Liver (tissue), 8 donors: ENCODE measurements at regions not wholly inside any gene's neighbourhood (a gene's known extent, or its start where the extent isn't known, plus 50 kb on each side); places are given as distances from the start of the nearest gene placed in this dataset.

Source experiments
- DNase-seq: peaks from one replicate; pipeline ENCODE4 v3.0.0-alpha.2; 2017; ENCODE audit warnings: low spot score
- H3K27ac ChIP-seq, 2 donors: one replicate each; pipeline ENCODE4 v1.7.0; 2013; ENCODE audit warnings: inconsistent platforms in 2 of 2, low read length in 2 of 2, control low read depth in 1 of 2, low read depth in 1 of 2, mild to moderate bottlenecking in 1 of 2
- H3K27me3 ChIP-seq, 4 donors: one replicate each; pipeline versions ENCODE4 v1.6.1 to v1.7.0; 2013; ENCODE audit warnings: low read length in 3 of 4, inconsistent platforms in 1 of 4, mild to moderate bottlenecking in 1 of 4, moderate library complexity in 1 of 4; ENCODE audit not compliant: control insufficient read depth in 4 of 4, insufficient read depth in 4 of 4
- H3K36me3 ChIP-seq, 4 donors: one replicate each; pipeline versions ENCODE4 v1.6.1 to v1.7.0; 2013; ENCODE audit warnings: low read length in 3 of 4, mild to moderate bottlenecking in 3 of 4, low read depth in 1 of 4, moderate library complexity in 1 of 4; ENCODE audit not compliant: control insufficient read depth in 4 of 4, insufficient read depth in 3 of 4
- H3K4me1 ChIP-seq, 4 donors: one replicate each; pipeline versions ENCODE4 v1.6.1 to v1.7.0; 2013; ENCODE audit warnings: low read length in 3 of 4, mild to moderate bottlenecking in 3 of 4, moderate library complexity in 1 of 4; ENCODE audit not compliant: control insufficient read depth in 4 of 4, insufficient read depth in 4 of 4
- H3K4me3 ChIP-seq, 3 donors: one replicate each; pipeline versions ENCODE4 v1.6.1 to v1.7.0; 2013; ENCODE audit warnings: low read length in 3 of 3, control low read depth in 1 of 3, low read depth in 1 of 3, mild to moderate bottlenecking in 1 of 3
- H3K9ac ChIP-seq, 2 donors: one replicate each; pipeline ENCODE4 v1.7.0; 2013; ENCODE audit warnings: low read length in 2 of 2, mild to moderate bottlenecking in 2 of 2, moderate library complexity in 2 of 2, control low read depth in 1 of 2, low read depth in 1 of 2
- H3K9me3 ChIP-seq, 4 donors: one replicate each; pipeline versions ENCODE4 v1.6.1 to v1.7.0; 2013; ENCODE audit warnings: low read length in 3 of 4; ENCODE audit not compliant: control insufficient read depth in 4 of 4
- ATF3 ChIP-seq: IDR thresholded peaks from 2 replicates; pipeline ENCODE4 v1.6.1; 2016; ENCODE audit warnings: antibody characterized with exemption
- EGR1 ChIP-seq, 2 donors: IDR thresholded peaks; 2 replicates each; pipeline ENCODE4 v1.6.1; 2016 to 2018; ENCODE audit warnings: antibody characterized with exemption in 2 of 2, low read depth in 2 of 2
- FOXA1 ChIP-seq: IDR thresholded peaks from 2 replicates; pipeline ENCODE4 v1.6.1; 2016; ENCODE audit warnings: antibody characterized with exemption
- FOXA2 ChIP-seq: IDR thresholded peaks from 2 replicates; pipeline ENCODE4 v1.6.1; 2016; ENCODE audit warnings: antibody characterized with exemption
- GABPA ChIP-seq, 2 donors: IDR thresholded peaks in 1 of 2; conservative IDR thresholded peaks in 1 of 2; 2 replicates each; pipeline ENCODE4 v1.6.1; 2016; ENCODE audit warnings: antibody characterized with exemption in 2 of 2, mild to moderate bottlenecking in 1 of 2, moderate library complexity in 1 of 2
- HNF4G ChIP-seq: IDR thresholded peaks from 2 replicates; pipeline ENCODE4 v1.6.1; 2016; ENCODE audit warnings: antibody characterized with exemption
- JUND ChIP-seq, 2 donors: IDR thresholded peaks; 2 replicates each; pipeline ENCODE4 v1.6.1; 2016; ENCODE audit warnings: antibody characterized with exemption in 2 of 2
- NR2F2 ChIP-seq: IDR thresholded peaks from 2 replicates; pipeline ENCODE4 v1.6.1; 2016; ENCODE audit warnings: antibody characterized with exemption
- RAD21 ChIP-seq, 2 donors: IDR thresholded peaks; 2 replicates each; pipeline ENCODE4 v1.6.1; 2016; ENCODE audit warnings: antibody characterized with exemption in 2 of 2, mild to moderate bottlenecking in 2 of 2
- RXRA ChIP-seq, 2 donors: IDR thresholded peaks; 2 replicates each; pipeline ENCODE4 v1.6.1; 2017 to 2018; ENCODE audit warnings: antibody characterized with exemption in 2 of 2, mild to moderate bottlenecking in 1 of 2
- SP1 ChIP-seq: IDR thresholded peaks from 2 replicates; pipeline ENCODE4 v1.6.1; 2018; ENCODE audit warnings: antibody characterized with exemption, mild to moderate bottlenecking
- TAF1 ChIP-seq: conservative IDR thresholded peaks from 2 replicates; pipeline ENCODE4 v1.6.1; 2016; ENCODE audit warnings: antibody characterized with exemption, mild to moderate bottlenecking
- YY1 ChIP-seq: IDR thresholded peaks from 2 replicates; pipeline ENCODE4 v1.6.1; 2016; ENCODE audit warnings: antibody characterized with exemption, mild to moderate bottlenecking
- ZBTB33 ChIP-seq: IDR thresholded peaks from 2 replicates; pipeline ENCODE4 v1.6.1; 2016; ENCODE audit warnings: antibody characterized with exemption
- WGBS: extraction: QIAGEN DNeasy Blood & Tissue Kit; methylation state at CpG from one replicate; pipeline ENCODE4 v1.1.7; 2013; 5-methylcytosine and 5-hydroxymethylcytosine counted together
- TF ChIP-seq, protein P1 (sequence below): IDR thresholded peaks from 2 replicates; pipeline ENCODE4 v1.6.1; 2016; ENCODE audit warnings: antibody characterized with exemption, mild to moderate bottlenecking
- TF ChIP-seq, protein P2 (sequence below): fragments of 150-350 bp; IDR thresholded peaks from 2 replicates; pipeline ENCODE4 v1.5.1; 2017; ENCODE audit warnings: improper control_type of control experiment, low read depth, low read length; ENCODE audit not compliant: missing input control
- TF ChIP-seq, protein P3 (sequence below): IDR thresholded peaks from 2 replicates; pipeline ENCODE4 v1.6.1; 2016; ENCODE audit warnings: antibody characterized with exemption
- donor health status: healthy.
- donor health status: healthy.
- donor health status: healthy.
- donor health status: healthy.
- donor health status: healthy.

GRCh38 chr4:154049457-154050181 lies 260.7 kb upstream of the SFRP2 start:
- WGBS = 65% methylated on average over 6 of the region's 6 CpGs
- no peak overlapping the region for H3K9ac ChIP-seq
- H3K27me3 ChIP-seq = no peaks in the 10 kb centered on the region
- no peaks in the 10 kb centered on the region for H3K36me3 ChIP-seq
- no peak for DNase-seq
- no peak overlapping the region for H3K4me3 ChIP-seq
- TF ChIP-seq TAF1 (no peak), FOXA1 (no peak), YY1 (no peak), RXRA (IDR thresholded peaks at IDR 0.05) (no peak), JUND (IDR thresholded peaks at IDR 0.05) (no peak), NR2F2 (no peak), RAD21 (IDR thresholded peaks at IDR 0.05) (peak; percentile 51 to 57), EGR1 (IDR thresholded peaks at IDR 0.05; ENCODE audit: low read depth in 2 of 2) (no peak), ATF3 (no peak)
- TF ChIP-seq, protein P1, sequence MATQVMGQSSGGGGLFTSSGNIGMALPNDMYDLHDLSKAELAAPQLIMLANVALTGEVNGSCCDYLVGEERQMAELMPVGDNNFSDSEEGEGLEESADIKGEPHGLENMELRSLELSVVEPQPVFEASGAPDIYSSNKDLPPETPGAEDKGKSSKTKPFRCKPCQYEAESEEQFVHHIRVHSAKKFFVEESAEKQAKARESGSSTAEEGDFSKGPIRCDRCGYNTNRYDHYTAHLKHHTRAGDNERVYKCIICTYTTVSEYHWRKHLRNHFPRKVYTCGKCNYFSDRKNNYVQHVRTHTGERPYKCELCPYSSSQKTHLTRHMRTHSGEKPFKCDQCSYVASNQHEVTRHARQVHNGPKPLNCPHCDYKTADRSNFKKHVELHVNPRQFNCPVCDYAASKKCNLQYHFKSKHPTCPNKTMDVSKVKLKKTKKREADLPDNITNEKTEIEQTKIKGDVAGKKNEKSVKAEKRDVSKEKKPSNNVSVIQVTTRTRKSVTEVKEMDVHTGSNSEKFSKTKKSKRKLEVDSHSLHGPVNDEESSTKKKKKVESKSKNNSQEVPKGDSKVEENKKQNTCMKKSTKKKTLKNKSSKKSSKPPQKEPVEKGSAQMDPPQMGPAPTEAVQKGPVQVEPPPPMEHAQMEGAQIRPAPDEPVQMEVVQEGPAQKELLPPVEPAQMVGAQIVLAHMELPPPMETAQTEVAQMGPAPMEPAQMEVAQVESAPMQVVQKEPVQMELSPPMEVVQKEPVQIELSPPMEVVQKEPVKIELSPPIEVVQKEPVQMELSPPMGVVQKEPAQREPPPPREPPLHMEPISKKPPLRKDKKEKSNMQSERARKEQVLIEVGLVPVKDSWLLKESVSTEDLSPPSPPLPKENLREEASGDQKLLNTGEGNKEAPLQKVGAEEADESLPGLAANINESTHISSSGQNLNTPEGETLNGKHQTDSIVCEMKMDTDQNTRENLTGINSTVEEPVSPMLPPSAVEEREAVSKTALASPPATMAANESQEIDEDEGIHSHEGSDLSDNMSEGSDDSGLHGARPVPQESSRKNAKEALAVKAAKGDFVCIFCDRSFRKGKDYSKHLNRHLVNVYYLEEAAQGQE = no peak
- TF ChIP-seq, protein P2, sequence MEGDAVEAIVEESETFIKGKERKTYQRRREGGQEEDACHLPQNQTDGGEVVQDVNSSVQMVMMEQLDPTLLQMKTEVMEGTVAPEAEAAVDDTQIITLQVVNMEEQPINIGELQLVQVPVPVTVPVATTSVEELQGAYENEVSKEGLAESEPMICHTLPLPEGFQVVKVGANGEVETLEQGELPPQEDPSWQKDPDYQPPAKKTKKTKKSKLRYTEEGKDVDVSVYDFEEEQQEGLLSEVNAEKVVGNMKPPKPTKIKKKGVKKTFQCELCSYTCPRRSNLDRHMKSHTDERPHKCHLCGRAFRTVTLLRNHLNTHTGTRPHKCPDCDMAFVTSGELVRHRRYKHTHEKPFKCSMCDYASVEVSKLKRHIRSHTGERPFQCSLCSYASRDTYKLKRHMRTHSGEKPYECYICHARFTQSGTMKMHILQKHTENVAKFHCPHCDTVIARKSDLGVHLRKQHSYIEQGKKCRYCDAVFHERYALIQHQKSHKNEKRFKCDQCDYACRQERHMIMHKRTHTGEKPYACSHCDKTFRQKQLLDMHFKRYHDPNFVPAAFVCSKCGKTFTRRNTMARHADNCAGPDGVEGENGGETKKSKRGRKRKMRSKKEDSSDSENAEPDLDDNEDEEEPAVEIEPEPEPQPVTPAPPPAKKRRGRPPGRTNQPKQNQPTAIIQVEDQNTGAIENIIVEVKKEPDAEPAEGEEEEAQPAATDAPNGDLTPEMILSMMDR = peak; percentile 26
- H3K27ac ChIP-seq = no peak overlapping the region
- peaks cover 0 to 2% (median 1%) of the 10 kb centered on the region in 4 donors for H3K9me3 ChIP-seq
- peaks cover 3 to 21% (median 14%) of the 10 kb centered on the region in 4 donors for H3K4me1 ChIP-seq

DNA sequence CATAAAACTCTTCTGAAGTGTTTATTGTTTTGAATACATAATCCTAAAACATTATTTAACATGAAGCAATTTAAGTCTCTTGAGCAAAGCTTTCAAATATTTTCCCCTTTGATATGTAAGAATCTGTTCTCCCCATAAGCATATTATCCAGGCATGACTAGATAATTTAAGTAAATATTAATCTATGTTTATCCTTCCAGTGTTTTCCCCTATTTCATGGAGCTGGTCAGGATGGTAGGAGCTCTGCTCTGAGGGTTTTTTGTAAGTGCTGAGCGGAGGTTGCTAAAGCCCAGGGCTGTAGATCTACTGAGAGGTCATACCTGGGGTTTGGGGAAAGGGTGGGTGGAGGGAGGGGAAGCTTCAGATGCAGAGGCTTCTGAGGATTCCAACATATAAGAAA lies 258.9 kb upstream of the SFRP2 start:
- H3K9me3 ChIP-seq = no peaks in the 10 kb centered on the region
- no peak overlapping the region for H3K4me3 ChIP-seq
- no peak for DNase-seq
- 86% methylated on average over 1 of the region's 1 CpG for WGBS
- H3K9ac ChIP-seq = no peak overlapping the region
- no peaks in the 10 kb centered on the region for H3K36me3 ChIP-seq
- no peaks in the 10 kb centered on the region for H3K27me3 ChIP-seq
- no peak for TF ChIP-seq RAD21 (IDR thresholded peaks at IDR 0.05)
- TF ChIP-seq, protein P1 = no peak
- TF ChIP-seq NR2F2 = no peak
- TF ChIP-seq ZBTB33 = no peak
- no peak for TF ChIP-seq GABPA (IDR thresholded peaks at IDR 0.05 in 1 of 2, conservative IDR thresholded peaks at IDR 0.05 in 1 of 2)
- no peak for TF ChIP-seq SP1
- TF ChIP-seq FOXA2 = no peak
- no peak for TF ChIP-seq EGR1 (IDR thresholded peaks at IDR 0.05; ENCODE audit: low read depth in 2 of 2)
- TF ChIP-seq JUND (IDR thresholded peaks at IDR 0.05) = no peak
- TF ChIP-seq HNF4G = no peak
- TF ChIP-seq, protein P3, sequence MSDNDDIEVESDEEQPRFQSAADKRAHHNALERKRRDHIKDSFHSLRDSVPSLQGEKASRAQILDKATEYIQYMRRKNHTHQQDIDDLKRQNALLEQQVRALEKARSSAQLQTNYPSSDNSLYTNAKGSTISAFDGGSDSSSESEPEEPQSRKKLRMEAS = no peak
- H3K27ac ChIP-seq = no peak overlapping the region
- peaks cover 3 to 24% (median 21%) of the 10 kb centered on the region in 4 donors for H3K4me1 ChIP-seq
